PFSK-1 (cell line): ENCODE measurements at regions not wholly inside any gene's neighbourhood (a gene's known extent, or its start where the extent isn't known, plus 50 kb on each side); places are given as distances from the start of the nearest gene placed in this dataset.

Source experiments
- SIN3A ChIP-seq: IDR thresholded peaks from 2 replicates; pipeline ENCODE4 v1.6.1; 2012; ENCODE audit warnings: mild to moderate bottlenecking, low read length, moderate library complexity, borderline replicate concordance; ENCODE audit not compliant: insufficient read depth
- TAF1 ChIP-seq: IDR thresholded peaks from 2 replicates; pipeline ENCODE4 v1.6.1; 2012; ENCODE audit warnings: low read length, control low read depth, borderline replicate concordance; ENCODE audit not compliant: insufficient read depth

DNA sequence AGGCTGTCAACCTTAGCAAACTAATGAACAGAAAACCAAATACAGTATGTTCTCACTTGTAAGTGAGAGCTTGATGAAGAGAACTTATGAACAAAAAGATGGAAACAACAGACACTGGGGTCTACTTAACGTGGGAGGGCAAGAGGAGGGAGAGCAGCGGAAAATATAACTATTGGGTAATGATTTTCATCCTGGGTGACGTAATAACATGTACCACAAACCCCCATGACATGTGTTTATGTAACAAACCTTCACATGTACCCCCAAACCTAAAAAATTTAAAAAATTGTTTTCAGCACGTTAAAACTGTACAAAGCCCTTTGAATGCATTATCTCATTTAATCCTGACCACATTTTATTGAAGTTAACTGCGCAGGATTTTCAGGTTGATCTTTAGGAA, 64.9 kb upstream of the RBMS1 start:
- TF ChIP-seq TAF1 (no peak), SIN3A (no peak)
